ENCODE measurements at regions not wholly inside any gene's neighbourhood (a gene's known extent, or its start where the extent isn't known, plus 50 kb on each side); places are given as distances from the start of the nearest gene placed in this dataset.

DNA sequence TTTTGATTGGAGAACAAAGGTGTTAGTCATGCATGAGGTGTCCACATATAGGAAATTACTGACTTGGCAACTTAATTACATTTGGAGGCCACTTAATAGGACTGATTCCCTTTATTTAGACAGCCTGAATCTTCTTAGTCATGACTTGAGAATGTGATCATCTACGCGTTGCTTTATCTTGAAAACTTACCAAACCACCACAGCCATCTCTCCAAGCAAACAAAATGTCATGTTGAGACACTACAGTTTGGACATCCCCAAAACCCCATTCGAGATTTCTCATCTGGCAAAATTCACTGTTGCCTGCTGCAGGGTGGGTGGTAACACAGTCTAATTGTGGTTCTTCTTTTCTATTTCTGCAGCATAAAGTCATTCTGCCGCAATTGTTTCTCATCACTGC lies 176.5 kb upstream of the CDH5 start:
- H3K4me1 Mint-ChIP-seq: peaks cover 20% of the 10 kb centered on the region
- DNase-seq (ENCODE audit: low read depth, low spot score): no peak
- no peaks in the 10 kb centered on the region for H3K9me3 Mint-ChIP-seq
- H3K27me3 Mint-ChIP-seq (ENCODE audit: low read depth): peaks cover 18% of the 10 kb centered on the region
- H3K27ac Mint-ChIP-seq (ENCODE audit: unreplicated experiment): no peak overlapping the region
- no peak overlapping the region for H3K4me3 Mint-ChIP-seq
- TF ChIP-seq, protein P1, sequence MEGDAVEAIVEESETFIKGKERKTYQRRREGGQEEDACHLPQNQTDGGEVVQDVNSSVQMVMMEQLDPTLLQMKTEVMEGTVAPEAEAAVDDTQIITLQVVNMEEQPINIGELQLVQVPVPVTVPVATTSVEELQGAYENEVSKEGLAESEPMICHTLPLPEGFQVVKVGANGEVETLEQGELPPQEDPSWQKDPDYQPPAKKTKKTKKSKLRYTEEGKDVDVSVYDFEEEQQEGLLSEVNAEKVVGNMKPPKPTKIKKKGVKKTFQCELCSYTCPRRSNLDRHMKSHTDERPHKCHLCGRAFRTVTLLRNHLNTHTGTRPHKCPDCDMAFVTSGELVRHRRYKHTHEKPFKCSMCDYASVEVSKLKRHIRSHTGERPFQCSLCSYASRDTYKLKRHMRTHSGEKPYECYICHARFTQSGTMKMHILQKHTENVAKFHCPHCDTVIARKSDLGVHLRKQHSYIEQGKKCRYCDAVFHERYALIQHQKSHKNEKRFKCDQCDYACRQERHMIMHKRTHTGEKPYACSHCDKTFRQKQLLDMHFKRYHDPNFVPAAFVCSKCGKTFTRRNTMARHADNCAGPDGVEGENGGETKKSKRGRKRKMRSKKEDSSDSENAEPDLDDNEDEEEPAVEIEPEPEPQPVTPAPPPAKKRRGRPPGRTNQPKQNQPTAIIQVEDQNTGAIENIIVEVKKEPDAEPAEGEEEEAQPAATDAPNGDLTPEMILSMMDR (conservative IDR thresholded peaks at IDR 0.05): no peak
- H3K36me3 Mint-ChIP-seq (ENCODE audit: low read depth): no peaks in the 10 kb centered on the region

DNA sequence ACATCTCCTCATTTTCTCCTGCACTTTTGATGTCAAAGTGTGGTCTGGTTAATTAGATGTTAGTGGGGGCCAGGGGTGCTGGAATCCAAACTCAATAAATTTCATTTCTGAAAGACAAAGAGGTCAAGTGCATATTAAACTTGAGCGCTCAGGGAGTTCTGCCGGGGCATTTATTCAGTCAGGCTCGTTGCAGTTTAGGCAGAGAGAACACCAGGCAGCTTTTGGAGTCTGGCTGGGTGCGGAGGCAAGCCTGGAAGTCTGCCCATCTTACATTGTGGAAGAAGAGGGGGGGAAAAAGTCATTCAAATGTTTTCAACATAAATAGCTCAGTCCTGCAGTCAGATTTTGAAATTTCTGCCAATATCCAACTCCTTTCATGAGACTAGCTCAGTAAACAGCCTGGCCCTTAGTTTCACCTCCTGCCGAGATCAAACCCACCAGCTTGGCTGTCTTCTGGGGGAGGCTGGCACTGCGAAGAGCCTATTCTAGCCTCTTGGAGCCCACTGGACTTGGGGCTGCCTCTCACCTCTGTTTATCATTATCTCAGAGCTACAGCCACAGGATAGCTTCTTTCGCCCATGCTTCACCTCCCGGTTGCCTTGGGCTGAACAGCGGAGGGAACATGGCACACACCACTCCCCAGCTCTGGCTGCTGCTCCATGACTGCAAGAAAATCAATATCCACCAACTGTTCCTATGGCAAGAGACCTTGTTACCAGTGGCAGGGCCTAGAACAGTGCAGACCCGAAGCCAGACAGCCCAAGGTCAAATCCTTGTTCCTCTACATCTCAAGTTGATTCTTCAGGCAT lies 177.4 kb upstream of the CDH5 start:
- TF ChIP-seq, protein P1 (conservative IDR thresholded peaks at IDR 0.05): no peak
- Mint-ChIP-seq H3K27ac (ENCODE audit: unreplicated experiment) (peak overlapping the region; percentile 65), H3K4me3 (no peak overlapping the region), H3K4me1 (peaks cover 20% of the 10 kb centered on the region), H3K36me3 (ENCODE audit: low read depth) (no peaks in the 10 kb centered on the region), H3K27me3 (ENCODE audit: low read depth) (peaks cover 17% of the 10 kb centered on the region), H3K9me3 (no peaks in the 10 kb centered on the region)
- DNase-seq (ENCODE audit: low read depth, low spot score): no peak

DNA sequence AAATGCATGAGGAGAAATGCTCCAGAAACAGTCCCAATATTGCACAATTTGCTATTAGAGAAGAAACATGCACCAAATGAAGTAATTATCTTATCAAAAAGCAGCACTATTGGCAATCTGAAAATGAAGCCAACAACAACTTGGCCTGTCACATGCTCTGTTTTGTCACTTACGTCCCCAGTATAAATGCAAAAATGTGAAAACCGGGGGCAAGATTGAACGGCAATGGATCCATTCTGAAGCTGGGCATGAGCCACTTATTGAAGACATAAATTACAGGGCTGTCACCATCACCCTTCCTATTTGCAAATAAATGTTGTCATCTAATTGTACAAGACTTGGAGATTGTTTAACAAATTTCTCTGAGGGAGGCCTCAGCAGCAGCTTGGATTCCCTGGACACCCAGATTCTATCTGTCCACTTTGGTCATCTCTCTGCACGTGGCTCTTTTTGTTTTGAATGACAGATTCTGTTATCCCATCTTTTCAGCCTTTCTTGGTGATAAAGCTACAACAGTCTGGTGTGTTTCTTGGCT lies 180.2 kb upstream of the CDH5 start:
- TF ChIP-seq, protein P1 (conservative IDR thresholded peaks at IDR 0.05): no peak
- Mint-ChIP-seq H3K27ac (ENCODE audit: unreplicated experiment) (peak overlapping the region; percentile 11), H3K4me1 (peaks cover 20% of the 10 kb centered on the region), H3K4me3 (no peak overlapping the region), H3K9me3 (no peaks in the 10 kb centered on the region), H3K27me3 (ENCODE audit: low read depth) (peaks cover 8% of the 10 kb centered on the region), H3K36me3 (ENCODE audit: low read depth) (no peaks in the 10 kb centered on the region)
- no peak for DNase-seq (ENCODE audit: low read depth, low spot score)

DNA sequence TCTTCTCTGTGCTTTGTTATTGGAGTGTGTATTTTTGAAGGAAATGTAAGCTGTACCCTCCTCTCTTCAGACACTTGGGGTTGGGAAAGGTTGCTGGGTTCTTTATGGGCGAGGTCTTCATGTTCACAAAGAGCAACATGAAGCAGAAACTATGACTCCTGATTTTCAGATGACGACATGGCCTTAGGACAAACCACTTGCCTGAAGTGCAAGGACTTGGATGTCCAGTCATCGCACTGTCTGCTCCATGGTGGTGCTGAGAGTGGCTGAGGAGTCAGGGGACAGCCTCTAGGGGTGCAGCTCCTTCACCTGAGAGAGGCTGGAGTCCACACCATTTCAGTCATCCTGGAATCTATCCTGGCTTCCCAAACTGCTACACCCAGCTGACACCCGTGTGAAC lies 183.9 kb upstream of the CDH5 start:
- no peak for DNase-seq (ENCODE audit: low read depth, low spot score)
- Mint-ChIP-seq H3K4me3 (no peak overlapping the region), H3K27ac (ENCODE audit: unreplicated experiment) (no peak overlapping the region), H3K36me3 (ENCODE audit: low read depth) (peaks cover 3% of the 10 kb centered on the region), H3K4me1 (no peaks in the 10 kb centered on the region), H3K27me3 (ENCODE audit: low read depth) (peaks cover 5% of the 10 kb centered on the region), H3K9me3 (peaks cover 6% of the 10 kb centered on the region)
- TF ChIP-seq, protein P1 (conservative IDR thresholded peaks at IDR 0.05): no peak

DNA sequence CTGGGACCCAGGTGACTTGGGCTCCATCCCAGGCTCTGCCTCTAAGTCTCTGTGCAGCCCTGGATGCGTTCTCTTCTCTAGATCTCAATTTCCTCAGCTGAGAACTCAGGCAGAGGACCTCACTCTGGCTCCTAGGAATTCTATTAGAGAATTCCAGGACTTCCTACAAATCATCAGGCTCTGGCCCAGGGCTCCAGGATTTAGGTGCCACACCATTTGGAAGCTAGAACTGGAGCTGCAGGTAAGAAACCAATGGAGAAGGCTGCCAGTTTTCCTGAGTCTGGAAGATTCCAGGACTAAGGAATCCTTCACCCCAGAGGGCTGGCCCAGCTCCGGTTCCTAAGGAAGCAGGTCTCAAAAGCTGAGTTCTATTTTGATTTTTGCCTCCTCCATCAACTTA lies 189.8 kb upstream of the CDH5 start:
- H3K27me3 Mint-ChIP-seq (ENCODE audit: low read depth): no peaks in the 10 kb centered on the region
- no peak overlapping the region for H3K4me3 Mint-ChIP-seq
- peaks cover 6% of the 10 kb centered on the region for H3K9me3 Mint-ChIP-seq
- DNase-seq (ENCODE audit: low read depth, low spot score): no peak
- TF ChIP-seq, protein P1 (conservative IDR thresholded peaks at IDR 0.05): no peak
- peaks cover 3% of the 10 kb centered on the region for H3K36me3 Mint-ChIP-seq (ENCODE audit: low read depth)
- no peaks in the 10 kb centered on the region for H3K4me1 Mint-ChIP-seq
- no peak overlapping the region for H3K27ac Mint-ChIP-seq (ENCODE audit: unreplicated experiment)
